ENCODE measurements at regions not wholly inside any gene's neighbourhood (a gene's known extent, or its start where the extent isn't known, plus 50 kb on each side); places are given as distances from the start of the nearest gene placed in this dataset.
A peak's percentile ranks its signal among the peaks of the same experiment; 100 is the strongest.

- Histone ChIP-seq H3K9me3 (ENCODE audit: control insufficient read depth in 1 of 2, low read length in 2 of 2) (no peaks in the 10 kb centered on the region), H3K4me1 (ENCODE audit: insufficient read depth, low read length) (no peaks in the 10 kb centered on the region), H3K4me3 (ENCODE audit: low read length in 2 of 2) (no peak overlapping the region), H3K27me3 (ENCODE audit: insufficient read depth, low read length) (no peaks in the 10 kb centered on the region), H3K27ac (ENCODE audit: low read depth, low read length) (no peak overlapping the region), H3K36me3 (ENCODE audit: insufficient read depth, low read length) (no peaks in the 10 kb centered on the region)
- Mint-ChIP-seq H3K9me3 (no peaks in the 10 kb centered on the region), H3K27ac (no peak overlapping the region), H3K36me3 (no peaks in the 10 kb centered on the region), H3K4me1 (peaks cover 0 to 4% (median 2%) of the 10 kb centered on the region in 4 donors), H3K4me3 (no peak overlapping the region), H3K27me3 (peaks cover 18 to 23% of the 10 kb centered on the region in 2 donors)
- intact Hi-C loops (cut with micrococcal nuclease) = no loop called here
- no peak for DNase-seq
- ChIA-PET POLR2A (ENCODE audit: partially characterized antibody) (no interaction called here), CTCF (ENCODE audit: partially characterized antibody) (no interaction called here)
These were observed 74.6 kb downstream of the TMEM100 start for GRCh38 chr17:55648086-55648485.

- Mint-ChIP-seq H3K27me3 (peaks cover 15 to 24% of the 10 kb centered on the region in 2 donors), H3K27ac (no peak overlapping the region), H3K4me3 (no peak overlapping the region), H3K36me3 (no peaks in the 10 kb centered on the region), H3K4me1 (peaks cover 0 to 10% (median 5%) of the 10 kb centered on the region in 4 donors), H3K9me3 (no peaks in the 10 kb centered on the region)
- CTCF ChIA-PET (ENCODE audit: partially characterized antibody) = no interaction called here
- intact Hi-C loops (cut with micrococcal nuclease) = no loop called here
- no peaks in the 10 kb centered on the region for H3K27me3 ChIP-seq (ENCODE audit: insufficient read depth, low read length)
- no peak for DNase-seq
- no peak overlapping the region for H3K4me3 ChIP-seq (ENCODE audit: low read length in 2 of 2)
- H3K27ac ChIP-seq (ENCODE audit: low read depth, low read length) = no peak overlapping the region
- POLR2A ChIA-PET (ENCODE audit: partially characterized antibody) = interaction anchor here (1.4 kb wide), 1 partner anchor 10 kb away, joined by 3 read pairs; no protein-coding TSS in a partner anchor
- H3K9me3 ChIP-seq (ENCODE audit: control insufficient read depth in 1 of 2, low read length in 2 of 2) = no peaks in the 10 kb centered on the region
- no peaks in the 10 kb centered on the region for H3K4me1 ChIP-seq (ENCODE audit: insufficient read depth, low read length)
- no peaks in the 10 kb centered on the region for H3K36me3 ChIP-seq (ENCODE audit: insufficient read depth, low read length)
These were observed 77.3 kb downstream of the TMEM100 start for GRCh38 chr17:55645361-55645760.

DNA sequence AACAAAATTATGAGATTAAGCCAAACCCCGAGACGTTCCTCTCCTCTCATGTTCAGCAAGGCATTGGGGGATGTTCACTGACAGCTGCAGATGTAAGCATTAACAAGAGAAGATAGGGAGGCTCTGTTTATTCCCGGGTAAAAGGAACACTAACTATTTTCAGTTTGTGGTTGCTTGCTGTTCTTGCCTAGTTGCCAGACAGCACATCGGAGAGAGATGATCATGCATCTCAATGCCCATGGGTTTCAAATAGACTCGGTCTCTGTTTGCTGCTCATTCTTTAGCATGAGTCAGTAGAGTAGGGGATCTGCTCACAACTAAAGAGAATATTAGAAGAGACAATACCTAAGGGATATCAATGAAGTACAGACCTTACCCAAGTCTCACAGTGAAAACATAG, 78.3 kb downstream of the TMEM100 start:
- H3K27me3 ChIP-seq (ENCODE audit: insufficient read depth, low read length) = no peaks in the 10 kb centered on the region
- H3K36me3 ChIP-seq (ENCODE audit: insufficient read depth, low read length) = no peaks in the 10 kb centered on the region
- Mint-ChIP-seq H3K27ac (no peak overlapping the region), H3K36me3 (no peaks in the 10 kb centered on the region), H3K9me3 (no peaks in the 10 kb centered on the region), H3K4me1 (peaks cover 0 to 10% (median 5%) of the 10 kb centered on the region in 4 donors), H3K27me3 (peaks cover 11 to 18% of the 10 kb centered on the region in 2 donors), H3K4me3 (no peak overlapping the region)
- H3K4me1 ChIP-seq (ENCODE audit: insufficient read depth, low read length) = no peaks in the 10 kb centered on the region
- no peaks in the 10 kb centered on the region for H3K9me3 ChIP-seq (ENCODE audit: control insufficient read depth in 1 of 2, low read length in 2 of 2)
- intact Hi-C loops (cut with micrococcal nuclease) = no loop called here
- CTCF ChIA-PET (ENCODE audit: partially characterized antibody) = interaction anchor here (1.1 kb wide), 1 partner anchor 118 kb away, joined by 4 read pairs; no protein-coding TSS in a partner anchor
- H3K4me3 ChIP-seq (ENCODE audit: low read length in 2 of 2) = no peak overlapping the region
- no peak for DNase-seq
- no peak overlapping the region for H3K27ac ChIP-seq (ENCODE audit: low read depth, low read length)
- POLR2A ChIA-PET (ENCODE audit: partially characterized antibody) = no interaction called here

- Mint-ChIP-seq H3K9me3 (no peaks in the 10 kb centered on the region), H3K27ac (peak overlapping the region in 1 of 7 donors; percentile 5), H3K27me3 (peaks cover 9 to 10% of the 10 kb centered on the region in 2 donors), H3K4me3 (no peak overlapping the region), H3K36me3 (no peaks in the 10 kb centered on the region), H3K4me1 (peaks cover 0 to 10% (median 5%) of the 10 kb centered on the region in 4 donors)
- Histone ChIP-seq H3K4me1 (ENCODE audit: insufficient read depth, low read length) (no peaks in the 10 kb centered on the region), H3K9me3 (ENCODE audit: control insufficient read depth in 1 of 2, low read length in 2 of 2) (no peaks in the 10 kb centered on the region), H3K27me3 (ENCODE audit: insufficient read depth, low read length) (no peaks in the 10 kb centered on the region), H3K36me3 (ENCODE audit: insufficient read depth, low read length) (no peaks in the 10 kb centered on the region), H3K27ac (ENCODE audit: low read depth, low read length) (no peak overlapping the region), H3K4me3 (ENCODE audit: low read length in 2 of 2) (no peak overlapping the region)
- CTCF ChIA-PET (ENCODE audit: partially characterized antibody) = interaction anchor here (1.2 to 2.3 kb wide), 3 partner anchors 26 to 118 kb away, joined by 3 to 19 read pairs (median 5); no protein-coding TSS in a partner anchor
- DNase-seq = no peak
- POLR2A ChIA-PET (ENCODE audit: partially characterized antibody) = no interaction called here
- intact Hi-C loops (cut with micrococcal nuclease) = no loop called here
These were observed 79.9 kb downstream of the TMEM100 start for GRCh38 chr17:55642741-55643140.

GRCh38 chr17:55641676-55642081, 81.0 kb downstream of the TMEM100 start:
- Histone ChIP-seq H3K36me3 (ENCODE audit: insufficient read depth, low read length) (no peaks in the 10 kb centered on the region), H3K9me3 (ENCODE audit: control insufficient read depth in 1 of 2, low read length in 2 of 2) (no peaks in the 10 kb centered on the region), H3K4me1 (ENCODE audit: insufficient read depth, low read length) (no peaks in the 10 kb centered on the region), H3K4me3 (ENCODE audit: low read length in 2 of 2) (no peak overlapping the region), H3K27ac (ENCODE audit: low read depth, low read length) (no peak overlapping the region), H3K27me3 (ENCODE audit: insufficient read depth, low read length) (no peaks in the 10 kb centered on the region)
- CTCF ChIA-PET (ENCODE audit: partially characterized antibody) = interaction anchor here (0.7 to 2.3 kb wide), 10 partner anchors 10 to 128 kb away, joined by 3 to 19 read pairs (median 4); no protein-coding TSS in a partner anchor
- no peaks in the 10 kb centered on the region for H3K36me3 Mint-ChIP-seq
- no peaks in the 10 kb centered on the region for H3K9me3 Mint-ChIP-seq
- peak in 4 of 5 donors; percentile 2 to 8 (median 6) for DNase-seq
- POLR2A ChIA-PET (ENCODE audit: partially characterized antibody) = no interaction called here
- intact Hi-C loops (cut with micrococcal nuclease) = loop anchor here (1.0 kb wide), 1 partner anchor 115 kb away; no protein-coding TSS in a partner anchor
- peaks cover 0 to 10% (median 5%) of the 10 kb centered on the region in 4 donors for H3K4me1 Mint-ChIP-seq
- peaks cover 7 to 9% of the 10 kb centered on the region in 2 donors for H3K27me3 Mint-ChIP-seq
- H3K27ac Mint-ChIP-seq = no peak overlapping the region
- no peak overlapping the region for H3K4me3 Mint-ChIP-seq

DNA sequence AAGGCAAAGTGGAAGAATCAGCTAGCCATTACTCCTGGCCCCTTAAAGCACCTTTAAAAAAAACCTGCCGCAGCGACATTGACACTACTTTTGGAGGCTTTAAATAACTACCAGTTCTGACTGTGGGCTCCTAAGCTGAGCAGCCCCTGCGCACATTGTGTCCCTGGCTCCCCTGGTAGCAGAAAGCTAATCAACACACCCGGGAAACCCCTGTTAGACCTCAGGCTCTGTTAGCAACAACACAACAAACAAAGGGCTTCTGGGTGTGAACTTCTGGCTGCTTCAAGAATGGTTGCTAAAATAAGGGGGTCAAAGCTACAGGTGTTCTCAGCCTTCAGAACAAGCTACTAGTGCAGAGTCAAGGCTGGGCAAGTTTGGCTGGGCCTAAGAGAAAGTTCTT, 83.6 kb downstream of the TMEM100 start:
- H3K4me3 Mint-ChIP-seq = no peak overlapping the region
- intact Hi-C loops (cut with micrococcal nuclease) = no loop called here
- no peak for DNase-seq
- Histone ChIP-seq H3K4me1 (ENCODE audit: insufficient read depth, low read length) (no peaks in the 10 kb centered on the region), H3K27ac (ENCODE audit: low read depth, low read length) (no peak overlapping the region), H3K4me3 (ENCODE audit: low read length in 2 of 2) (no peak overlapping the region), H3K9me3 (ENCODE audit: control insufficient read depth in 1 of 2, low read length in 2 of 2) (no peaks in the 10 kb centered on the region), H3K36me3 (ENCODE audit: insufficient read depth, low read length) (no peaks in the 10 kb centered on the region), H3K27me3 (ENCODE audit: insufficient read depth, low read length) (no peaks in the 10 kb centered on the region)
- POLR2A ChIA-PET (ENCODE audit: partially characterized antibody) = no interaction called here
- no peaks in the 10 kb centered on the region for H3K9me3 Mint-ChIP-seq
- no peaks in the 10 kb centered on the region for H3K36me3 Mint-ChIP-seq
- peaks cover 0 to 10% (median 5%) of the 10 kb centered on the region in 4 donors for H3K4me1 Mint-ChIP-seq
- peaks cover 2 to 11% of the 10 kb centered on the region in 2 donors for H3K27me3 Mint-ChIP-seq
- no peak overlapping the region for H3K27ac Mint-ChIP-seq
- CTCF ChIA-PET (ENCODE audit: partially characterized antibody) = interaction anchor here (1.1 kb wide), 1 partner anchor 37 kb away, joined by 4 read pairs; no protein-coding TSS in a partner anchor

- no peaks in the 10 kb centered on the region for H3K36me3 ChIP-seq (ENCODE audit: insufficient read depth, low read length)
- intact Hi-C loops (cut with micrococcal nuclease) = no loop called here
These were observed 87.3 kb downstream of the TMEM100 start for GRCh38 chr17:55635253-55635914.

More at GRCh38 chr17:55635253-55635914, 87.3 kb downstream of the TMEM100 start:
- POLR2A ChIA-PET (ENCODE audit: partially characterized antibody) = interaction anchor here (1.7 kb wide), 1 partner anchor 11 kb away, joined by 3 read pairs; no protein-coding TSS in a partner anchor
- no peak overlapping the region for H3K4me3 Mint-ChIP-seq
- no peaks in the 10 kb centered on the region for H3K9me3 Mint-ChIP-seq
- CTCF ChIA-PET (ENCODE audit: partially characterized antibody) = interaction anchor here (1.3 kb wide), 1 partner anchor 109 kb away, joined by 5 read pairs; no protein-coding TSS in a partner anchor
- Histone ChIP-seq H3K9me3 (ENCODE audit: control insufficient read depth in 1 of 2, low read length in 2 of 2) (no peaks in the 10 kb centered on the region), H3K4me3 (ENCODE audit: low read length in 2 of 2) (no peak overlapping the region), H3K27ac (ENCODE audit: low read depth, low read length) (no peak overlapping the region), H3K4me1 (ENCODE audit: insufficient read depth, low read length) (no peaks in the 10 kb centered on the region), H3K27me3 (ENCODE audit: insufficient read depth, low read length) (no peaks in the 10 kb centered on the region)
- H3K36me3 Mint-ChIP-seq = no peaks in the 10 kb centered on the region
- H3K27ac Mint-ChIP-seq = no peak overlapping the region
- no peak for DNase-seq
- H3K27me3 Mint-ChIP-seq = peaks cover 1 to 14% of the 10 kb centered on the region in 2 donors
- no peaks in the 10 kb centered on the region for H3K4me1 Mint-ChIP-seq

All from CD4-positive, alpha-beta memory T cell (primary cell).